ENCODE measurements at regions not wholly inside any gene's neighbourhood (a gene's known extent, or its start where the extent isn't known, plus 50 kb on each side); places are given as distances from the start of the nearest gene placed in this dataset.

GRCh38 chr3:177317247-177317646, 120.0 kb upstream of the TBL1XR1 start:
- H3K9me3 Mint-ChIP-seq, result peaks cover 10% of the 10 kb centered on the region
- H3K4me3 Mint-ChIP-seq, result no peak overlapping the region
- H3K27me3 Mint-ChIP-seq (ENCODE audit: low read depth), result peaks cover 3% of the 10 kb centered on the region
- peaks cover 15% of the 10 kb centered on the region for H3K4me1 Mint-ChIP-seq
- H3K36me3 Mint-ChIP-seq (ENCODE audit: low read depth), result peaks cover 5% of the 10 kb centered on the region
- no peak overlapping the region for H3K27ac Mint-ChIP-seq
- TF ChIP-seq CTCF (IDR thresholded peaks at IDR 0.05; ENCODE audit: unreplicated experiment in 3 of 3), result no peak

GRCh38 chr3:177318559-177318958, 121.3 kb upstream of the TBL1XR1 start:
- H3K4me3 Mint-ChIP-seq, result no peak overlapping the region

GRCh38 chr3:177320765-177321247, 123.5 kb upstream of the TBL1XR1 start:
- no peak for TF ChIP-seq CTCF (IDR thresholded peaks at IDR 0.05; ENCODE audit: unreplicated experiment in 3 of 3)
- H3K4me1 Mint-ChIP-seq, result peaks cover 21% of the 10 kb centered on the region
- H3K4me3 Mint-ChIP-seq, result peak overlapping the region in 1 of 3 experiments; percentile 28
- no peaks in the 10 kb centered on the region for H3K27me3 Mint-ChIP-seq (ENCODE audit: low read depth)
- peak overlapping the region; percentile 91 to 98 (median 95) for H3K27ac Mint-ChIP-seq
- no peaks in the 10 kb centered on the region for H3K36me3 Mint-ChIP-seq (ENCODE audit: low read depth)
- H3K9me3 Mint-ChIP-seq, result peaks cover 3% of the 10 kb centered on the region

More at GRCh38 chr3:177318559-177318958, 121.3 kb upstream of the TBL1XR1 start:
- Mint-ChIP-seq H3K27me3 (ENCODE audit: low read depth) (peaks cover 3% of the 10 kb centered on the region), H3K36me3 (ENCODE audit: low read depth) (no peaks in the 10 kb centered on the region), H3K9me3 (peaks cover 4% of the 10 kb centered on the region), H3K4me1 (peaks cover 15% of the 10 kb centered on the region), H3K27ac (no peak overlapping the region)
- no peak for TF ChIP-seq CTCF (IDR thresholded peaks at IDR 0.05; ENCODE audit: unreplicated experiment in 3 of 3)

- H3K27ac Mint-ChIP-seq, result peak overlapping the region; percentile 91 to 98 (median 95)
- H3K9me3 Mint-ChIP-seq, result peaks cover 3% of the 10 kb centered on the region
- peaks cover 21% of the 10 kb centered on the region for H3K4me1 Mint-ChIP-seq
- no peak for TF ChIP-seq CTCF (IDR thresholded peaks at IDR 0.05; ENCODE audit: unreplicated experiment in 3 of 3)
- no peak overlapping the region for H3K4me3 Mint-ChIP-seq
- no peaks in the 10 kb centered on the region for H3K36me3 Mint-ChIP-seq (ENCODE audit: low read depth)
- H3K27me3 Mint-ChIP-seq (ENCODE audit: low read depth), result no peaks in the 10 kb centered on the region
Measured at GRCh38 chr3:177321819-177322218, 124.5 kb upstream of the TBL1XR1 start.

- Mint-ChIP-seq H3K36me3 (ENCODE audit: low read depth) (no peaks in the 10 kb centered on the region), H3K27ac (peak overlapping the region; percentile 61 to 71 (median 63)), H3K9me3 (no peaks in the 10 kb centered on the region), H3K4me3 (no peak overlapping the region), H3K4me1 (peaks cover 21% of the 10 kb centered on the region), H3K27me3 (ENCODE audit: low read depth) (no peaks in the 10 kb centered on the region)
- TF ChIP-seq CTCF (IDR thresholded peaks at IDR 0.05; ENCODE audit: unreplicated experiment in 3 of 3), result no peak
Measured at GRCh38 chr3:177322881-177323280, 125.6 kb upstream of the TBL1XR1 start.

GRCh38 chr3:177329854-177330253, 132.6 kb upstream of the TBL1XR1 start:
- Mint-ChIP-seq H3K27me3 (ENCODE audit: low read depth) (no peaks in the 10 kb centered on the region), H3K4me1 (peaks cover 36% of the 10 kb centered on the region), H3K4me3 (no peak overlapping the region), H3K36me3 (ENCODE audit: low read depth) (no peaks in the 10 kb centered on the region), H3K27ac (no peak overlapping the region), H3K9me3 (no peaks in the 10 kb centered on the region)
- TF ChIP-seq CTCF (IDR thresholded peaks at IDR 0.05; ENCODE audit: unreplicated experiment in 3 of 3), result no peak

All from nephron (organoid).